ENCODE measurements at regions not wholly inside any gene's neighbourhood (a gene's known extent, or its start where the extent isn't known, plus 50 kb on each side); places are given as distances from the start of the nearest gene placed in this dataset.

- TF ChIP-seq GATA2 (IDR thresholded peaks at IDR 0.05; ENCODE audit: low read depth, low read length) = no peak
- no peak for TF ChIP-seq GATA3 (IDR thresholded peaks at IDR 0.05; ENCODE audit: low read depth, low read length)
Observed at GRCh38 chr21:26707246-26707645, 134.2 kb upstream of the CYYR1 start.
